ENCODE measurements at regions not wholly inside any gene's neighbourhood (a gene's known extent, or its start where the extent isn't known, plus 50 kb on each side); places are given as distances from the start of the nearest gene placed in this dataset.

DNA sequence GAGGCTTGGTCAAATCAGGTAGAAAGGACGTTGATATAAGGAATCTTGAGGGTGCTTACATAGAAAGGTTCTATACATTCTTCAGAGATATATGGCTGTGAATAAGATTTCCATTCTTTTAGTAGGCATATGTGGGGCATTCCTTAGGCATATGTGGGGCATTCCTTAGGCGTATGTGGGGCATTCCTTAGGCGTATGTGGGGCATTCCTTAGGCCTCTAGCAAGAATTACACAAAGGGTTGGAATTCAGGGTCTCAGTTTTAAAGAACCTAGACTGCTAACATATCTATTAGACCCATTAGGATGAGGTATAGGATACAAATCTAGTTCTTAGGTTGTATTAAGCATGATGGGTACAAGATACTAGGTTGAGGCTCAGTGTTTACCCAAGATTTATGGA lies 607.8 kb downstream of the SI start:
- Histone ChIP-seq H3K36me3 (no peaks in the 10 kb centered on the region), H3K9me3 (no peaks in the 10 kb centered on the region), H3K4me3 (no peak overlapping the region), H3K4me1 (no peaks in the 10 kb centered on the region), H3K27me3 (no peaks in the 10 kb centered on the region), H3K27ac (no peak overlapping the region)
- TF ChIP-seq POLR2A (IDR thresholded peaks at IDR 0.05) (no peak), EP300 (IDR thresholded peaks at IDR 0.05) (no peak), POLR2AphosphoS5 (IDR thresholded peaks at IDR 0.05) (no peak)
- TF ChIP-seq, protein P1, sequence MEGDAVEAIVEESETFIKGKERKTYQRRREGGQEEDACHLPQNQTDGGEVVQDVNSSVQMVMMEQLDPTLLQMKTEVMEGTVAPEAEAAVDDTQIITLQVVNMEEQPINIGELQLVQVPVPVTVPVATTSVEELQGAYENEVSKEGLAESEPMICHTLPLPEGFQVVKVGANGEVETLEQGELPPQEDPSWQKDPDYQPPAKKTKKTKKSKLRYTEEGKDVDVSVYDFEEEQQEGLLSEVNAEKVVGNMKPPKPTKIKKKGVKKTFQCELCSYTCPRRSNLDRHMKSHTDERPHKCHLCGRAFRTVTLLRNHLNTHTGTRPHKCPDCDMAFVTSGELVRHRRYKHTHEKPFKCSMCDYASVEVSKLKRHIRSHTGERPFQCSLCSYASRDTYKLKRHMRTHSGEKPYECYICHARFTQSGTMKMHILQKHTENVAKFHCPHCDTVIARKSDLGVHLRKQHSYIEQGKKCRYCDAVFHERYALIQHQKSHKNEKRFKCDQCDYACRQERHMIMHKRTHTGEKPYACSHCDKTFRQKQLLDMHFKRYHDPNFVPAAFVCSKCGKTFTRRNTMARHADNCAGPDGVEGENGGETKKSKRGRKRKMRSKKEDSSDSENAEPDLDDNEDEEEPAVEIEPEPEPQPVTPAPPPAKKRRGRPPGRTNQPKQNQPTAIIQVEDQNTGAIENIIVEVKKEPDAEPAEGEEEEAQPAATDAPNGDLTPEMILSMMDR (IDR thresholded peaks at IDR 0.05), result no peak
- intact Hi-C loops (cut with DNase I), result no loop called here
- no peak for DNase-seq
- WGBS, 2 donors, result 56 to 87% methylated on average over 3 of the region's 3 CpGs

- Histone ChIP-seq H3K27me3 (no peaks in the 10 kb centered on the region), H3K4me1 (no peaks in the 10 kb centered on the region), H3K4me3 (no peak overlapping the region), H3K36me3 (no peaks in the 10 kb centered on the region), H3K9me3 (no peaks in the 10 kb centered on the region), H3K27ac (no peak overlapping the region)
- WGBS, 2 donors, result 53 to 67% methylated on average over 6 of the region's 6 CpGs
- intact Hi-C loops (cut with DNase I), result no loop called here
- TF ChIP-seq EP300 (IDR thresholded peaks at IDR 0.05) (no peak), POLR2A (IDR thresholded peaks at IDR 0.05) (no peak), POLR2AphosphoS5 (IDR thresholded peaks at IDR 0.05) (no peak)
- TF ChIP-seq, protein P1 (IDR thresholded peaks at IDR 0.05), result no peak
- no peak for DNase-seq
These were observed 610.2 kb downstream of the SI start for GRCh38 chr3:164468055-164468454.

- H3K27me3 ChIP-seq, result no peaks in the 10 kb centered on the region
- no peak overlapping the region for H3K4me3 ChIP-seq
- 71 to 81% methylated on average over 1 of the region's 1 CpG for WGBS, 2 donors
- intact Hi-C loops (cut with DNase I), result no loop called here
- no peak overlapping the region for H3K27ac ChIP-seq
- H3K36me3 ChIP-seq, result no peaks in the 10 kb centered on the region
- no peak for TF ChIP-seq EP300 (IDR thresholded peaks at IDR 0.05)
- no peak for TF ChIP-seq POLR2A (IDR thresholded peaks at IDR 0.05)
- TF ChIP-seq, protein P1 (IDR thresholded peaks at IDR 0.05), result no peak
- TF ChIP-seq POLR2AphosphoS5 (IDR thresholded peaks at IDR 0.05), result no peak
- no peak for DNase-seq
- H3K4me1 ChIP-seq, result no peaks in the 10 kb centered on the region
- H3K9me3 ChIP-seq, result no peaks in the 10 kb centered on the region
These were observed 611.3 kb downstream of the SI start for GRCh38 chr3:164467007-164467406.

DNA sequence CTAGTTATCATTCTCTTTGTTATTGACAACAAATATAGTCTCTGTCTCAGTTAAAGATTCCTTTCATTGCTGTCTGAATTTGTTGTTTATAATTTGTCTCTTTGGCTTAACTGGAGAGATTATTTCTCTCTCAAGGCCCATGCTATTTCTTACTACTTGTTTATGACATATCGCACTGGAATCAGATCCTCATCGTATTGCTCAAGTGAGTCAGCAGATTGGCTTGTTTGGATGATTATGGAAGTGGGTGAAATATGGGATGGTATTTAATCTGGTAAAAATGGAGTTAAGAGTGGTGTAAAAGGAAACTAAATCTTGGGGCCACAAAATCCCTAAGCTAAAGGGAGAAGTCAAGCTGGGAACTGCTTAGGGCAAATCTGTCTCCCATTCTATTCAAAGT lies 613.1 kb downstream of the SI start:
- no peak for DNase-seq
- no peaks in the 10 kb centered on the region for H3K36me3 ChIP-seq
- no peaks in the 10 kb centered on the region for H3K27me3 ChIP-seq
- TF ChIP-seq, protein P1 (IDR thresholded peaks at IDR 0.05), result no peak
- no peak for TF ChIP-seq POLR2AphosphoS5 (IDR thresholded peaks at IDR 0.05)
- TF ChIP-seq EP300 (IDR thresholded peaks at IDR 0.05), result no peak
- no peak for TF ChIP-seq POLR2A (IDR thresholded peaks at IDR 0.05)
- no peak overlapping the region for H3K4me3 ChIP-seq
- intact Hi-C loops (cut with DNase I), result no loop called here
- 85 to 87% methylated on average over 2 of the region's 2 CpGs for WGBS, 2 donors
- H3K27ac ChIP-seq, result no peak overlapping the region
- peaks cover 0 to 5% (median 0%) of the 10 kb centered on the region in 4 donors for H3K4me1 ChIP-seq
- no peaks in the 10 kb centered on the region for H3K9me3 ChIP-seq

- Histone ChIP-seq H3K4me3 (no peak overlapping the region), H3K27me3 (no peaks in the 10 kb centered on the region), H3K27ac (no peak overlapping the region), H3K9me3 (no peaks in the 10 kb centered on the region), H3K36me3 (no peaks in the 10 kb centered on the region), H3K4me1 (peaks cover 0 to 5% (median 0%) of the 10 kb centered on the region in 4 donors)
- intact Hi-C loops (cut with DNase I), result no loop called here
- no peak for DNase-seq
- TF ChIP-seq, protein P1 (IDR thresholded peaks at IDR 0.05), result no peak
- TF ChIP-seq POLR2AphosphoS5 (IDR thresholded peaks at IDR 0.05) (no peak), EP300 (IDR thresholded peaks at IDR 0.05) (no peak), POLR2A (IDR thresholded peaks at IDR 0.05) (no peak)
- WGBS, 2 donors, result 67 to 74% methylated on average over 3 of the region's 3 CpGs
These were observed 617.4 kb downstream of the SI start for GRCh38 chr3:164460851-164461250.
